ENCODE measurements at regions not wholly inside any gene's neighbourhood (a gene's known extent, or its start where the extent isn't known, plus 50 kb on each side); places are given as distances from the start of the nearest gene placed in this dataset.

- Histone ChIP-seq H3K4me1 (ENCODE audit: control insufficient read depth in 1 of 2, insufficient read depth in 2 of 2, low read length in 2 of 2) (no peaks in the 10 kb centered on the region), H3K9me2 (ENCODE audit: insufficient read depth) (no peaks in the 10 kb centered on the region), H3K36me3 (ENCODE audit: control insufficient read depth in 1 of 2, insufficient read depth in 2 of 2, low read length in 2 of 2) (no peaks in the 10 kb centered on the region), H3K27ac (ENCODE audit: low read depth, low read length) (no peak overlapping the region), H3K79me2 (ENCODE audit: insufficient read depth, low read length) (no peaks in the 10 kb centered on the region), H2AFZ (ENCODE audit: low read depth, low read length, poor library complexity, severe bottlenecking) (no peak overlapping the region), H3K9me3 (ENCODE audit: control insufficient read depth in 1 of 2, insufficient read depth in 1 of 2, low read depth in 1 of 2, low read length in 2 of 2) (no peaks in the 10 kb centered on the region), H4K20me1 (ENCODE audit: insufficient read depth) (no peaks in the 10 kb centered on the region), H3K9ac (ENCODE audit: low read length) (no peak overlapping the region), H3K4me2 (ENCODE audit: low read length) (no peak overlapping the region), H3K4me3 (replicated peaks in 1 of 2; ENCODE audit: low read depth in 1 of 2, low read length in 2 of 2) (no peak overlapping the region), H3K27me3 (ENCODE audit: insufficient read depth, low read length) (no peaks in the 10 kb centered on the region)
- intact Hi-C loops (cut with micrococcal nuclease): no loop called here
- ATAC-seq: no peak
- no peak for DNase-seq (ENCODE audit: low read depth, low spot score)
- CTCF ChIA-PET: no interaction called here
- BruUV-seq (replicated peaks): no TSS peak
- POLR2A ChIA-PET: no interaction called here
- RAD21 ChIA-PET (ENCODE audit: low non-redundant PET in 1 of 2, low total read pairs in 2 of 2, uncharacterized antibody in 2 of 2, unreplicated experiment in 2 of 2): no interaction called here
- TF ChIP-seq RAD21 (IDR thresholded peaks at IDR 0.05; ENCODE audit: low read depth): no peak
- no peak for TF ChIP-seq ELF1 (IDR thresholded peaks at IDR 0.05; ENCODE audit: borderline replicate concordance, low read depth)
- no peak for TF ChIP-seq POLR2A (IDR thresholded peaks at IDR 0.05; ENCODE audit: borderline replicate concordance, extremely low read depth, insufficient read depth, insufficient read length)
- no peak for TF ChIP-seq TCF7L2 (IDR thresholded peaks at IDR 0.05; ENCODE audit: borderline replicate concordance, extremely low read depth, insufficient read depth, insufficient read length)
- TF ChIP-seq CBX3 (IDR thresholded peaks at IDR 0.05; ENCODE audit: low read depth): no peak
- TF ChIP-seq CEBPB (IDR thresholded peaks at IDR 0.05; ENCODE audit: low read depth): no peak
- TF ChIP-seq JUND (IDR thresholded peaks at IDR 0.05): no peak
- no peak for TF ChIP-seq ZFX (IDR thresholded peaks at IDR 0.05)
- TF ChIP-seq SIN3A (IDR thresholded peaks at IDR 0.05; ENCODE audit: low read depth): no peak
- TF ChIP-seq MAX (IDR thresholded peaks at IDR 0.05): no peak
- TF ChIP-seq EZH2 (IDR thresholded peaks at IDR 0.05): no peak
- TF ChIP-seq ZBTB33 (IDR thresholded peaks at IDR 0.05; ENCODE audit: extremely low read depth, insufficient replicate concordance, low read length): no peak
- TF ChIP-seq SP1 (IDR thresholded peaks at IDR 0.05; ENCODE audit: low read depth): no peak
Observed at GRCh38 chr9:82334286-82334685, 345.7 kb downstream of the SPATA31D1 start.
